CD4-positive, alpha-beta T cell (primary cell): ENCODE measurements at regions not wholly inside any gene's neighbourhood (a gene's known extent, or its start where the extent isn't known, plus 50 kb on each side); places are given as distances from the start of the nearest gene placed in this dataset.

Source experiments
- ATAC-seq: fragments of 200-7000 bp; cut with Tn5 transposase; one replicate; pipeline ENCODE4 v1.10.0; 2022; ENCODE audit warnings: mild to moderate bottlenecking; ENCODE audit not compliant: poor library complexity
- CTCF ChIA-PET: fragments of 350-600 bp; sonication (Branson Sonifier 250); formaldehyde crosslinking; loops from one replicate; lab custom pipeline; 2021; ENCODE audit warnings: antibody characterized with exemption, inconsistent platforms; lab: Charles Lee
- POLR2A ChIA-PET: fragments of 350-600 bp; sonication (Branson Sonifier 250); formaldehyde crosslinking; loops from one replicate; lab custom pipeline; 2021; ENCODE audit warnings: antibody characterized with exemption, inconsistent platforms; lab: Charles Lee
- DNase-seq, 14 experiments: peaks; one replicate each; pipeline ENCODE4 v3.0.0-alpha.2; 2013 to 2020; ENCODE audit warnings: mixed read lengths in 2 of 14
- H3K27ac ChIP-seq, 2 donors: one replicate each; pipeline versions ENCODE4 v1.5.1 to v1.7.0; 2013; ENCODE audit warnings: low read length in 2 of 2, low read depth in 1 of 2, mild to moderate bottlenecking in 1 of 2
- H3K27me3 ChIP-seq, 2 experiments: 1 replicate in 1 of 2; 2 replicates in 1 of 2; pipeline versions ENCODE4 v1.6.1 to v1.7.0; 2013; ENCODE audit warnings: low read length in 2 of 2, control low read depth in 1 of 2, mild to moderate bottlenecking in 1 of 2, moderate library complexity in 1 of 2; ENCODE audit not compliant: insufficient read depth in 2 of 2, control insufficient read depth in 1 of 2
- H3K36me3 ChIP-seq: one replicate; pipeline ENCODE4 v1.6.1; 2013; ENCODE audit warnings: low read length, control low read depth; ENCODE audit not compliant: insufficient read depth
- H3K4me1 ChIP-seq: one replicate; pipeline ENCODE4 v1.6.1; 2013; ENCODE audit warnings: low read length, control low read depth; ENCODE audit not compliant: insufficient read depth
- H3K4me3 ChIP-seq: one replicate; pipeline ENCODE4 v1.5.1; 2013; ENCODE audit warnings: mild to moderate bottlenecking, low read length, moderate library complexity
- H3K9me3 ChIP-seq, 2 experiments: 1 replicate in 1 of 2; 2 replicates in 1 of 2; pipeline versions ENCODE4 v1.6.1 to v1.7.0; 2013; ENCODE audit warnings: low read length in 2 of 2, mild to moderate bottlenecking in 2 of 2, control low read depth in 1 of 2, moderate library complexity in 1 of 2; ENCODE audit not compliant: control insufficient read depth in 1 of 2, insufficient read depth in 1 of 2
- H3K27ac Mint-ChIP-seq: one replicate; pipeline ENCODE4 v1.8.0; 2020; ENCODE audit warnings: mixed read lengths
- H3K27me3 Mint-ChIP-seq: one replicate; pipeline ENCODE4 v1.8.0; 2021; ENCODE audit warnings: mixed read lengths
- H3K36me3 Mint-ChIP-seq: one replicate; pipeline ENCODE4 v1.8.0; 2021; ENCODE audit warnings: low read depth, mixed read lengths
- H3K4me1 Mint-ChIP-seq: one replicate; pipeline ENCODE4 v1.8.0; 2021; ENCODE audit warnings: low read depth, mixed read lengths
- H3K4me3 Mint-ChIP-seq: one replicate; pipeline ENCODE4 v1.8.0; 2020; ENCODE audit warnings: mild to moderate bottlenecking, mixed read lengths
- H3K9me3 Mint-ChIP-seq: one replicate; pipeline ENCODE4 v1.8.0; 2020; ENCODE audit warnings: mixed read lengths
- intact Hi-C, 2 experiments: fragments of 100-400 bp; cut with DNase I in 1 of 2; cut with micrococcal nuclease in 1 of 2; formaldehyde crosslinking; loops; one replicate each; pipeline versions ENCODE4 v1.15.1 to v1.9.0; 2023 to 2025; cut with DNase I, micrococcal nuclease
- TF ChIP-seq, protein P1 (sequence below): fragments of 200-600 bp; IDR thresholded peaks from one replicate; pipeline ENCODE4 v1.8.0; 2022; ENCODE audit warnings: antibody characterized with exemption, mild to moderate bottlenecking

DNA sequence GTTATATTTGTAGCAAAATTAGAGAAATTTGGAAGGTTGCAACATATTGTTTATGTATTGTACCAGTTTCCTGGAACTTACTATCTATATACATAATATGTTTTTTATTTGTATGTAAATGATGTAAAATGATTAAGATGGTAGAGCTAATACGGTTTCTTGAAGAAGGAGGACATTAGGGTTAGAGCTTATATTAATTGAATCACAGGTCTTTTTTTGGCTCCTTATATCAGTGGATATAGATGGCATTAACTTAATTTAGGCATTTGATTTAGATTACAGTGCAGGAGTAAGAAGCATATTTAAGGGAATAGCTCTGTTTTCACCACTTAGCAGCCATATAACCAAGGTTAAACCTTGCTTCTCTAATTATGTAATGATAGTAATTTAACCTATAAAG lies 357.7 kb downstream of the USP25 start:
- intact Hi-C loops, result no loop called here
- no peak overlapping the region for H3K4me3 ChIP-seq
- no peaks in the 10 kb centered on the region for H3K27me3 ChIP-seq
- ChIA-PET CTCF (no interaction called here), POLR2A (no interaction called here)
- H3K9me3 ChIP-seq, result no peaks in the 10 kb centered on the region
- no peak overlapping the region for H3K27ac Mint-ChIP-seq
- no peak overlapping the region for H3K4me3 Mint-ChIP-seq
- H3K27me3 Mint-ChIP-seq, result no peaks in the 10 kb centered on the region
- TF ChIP-seq, protein P1, sequence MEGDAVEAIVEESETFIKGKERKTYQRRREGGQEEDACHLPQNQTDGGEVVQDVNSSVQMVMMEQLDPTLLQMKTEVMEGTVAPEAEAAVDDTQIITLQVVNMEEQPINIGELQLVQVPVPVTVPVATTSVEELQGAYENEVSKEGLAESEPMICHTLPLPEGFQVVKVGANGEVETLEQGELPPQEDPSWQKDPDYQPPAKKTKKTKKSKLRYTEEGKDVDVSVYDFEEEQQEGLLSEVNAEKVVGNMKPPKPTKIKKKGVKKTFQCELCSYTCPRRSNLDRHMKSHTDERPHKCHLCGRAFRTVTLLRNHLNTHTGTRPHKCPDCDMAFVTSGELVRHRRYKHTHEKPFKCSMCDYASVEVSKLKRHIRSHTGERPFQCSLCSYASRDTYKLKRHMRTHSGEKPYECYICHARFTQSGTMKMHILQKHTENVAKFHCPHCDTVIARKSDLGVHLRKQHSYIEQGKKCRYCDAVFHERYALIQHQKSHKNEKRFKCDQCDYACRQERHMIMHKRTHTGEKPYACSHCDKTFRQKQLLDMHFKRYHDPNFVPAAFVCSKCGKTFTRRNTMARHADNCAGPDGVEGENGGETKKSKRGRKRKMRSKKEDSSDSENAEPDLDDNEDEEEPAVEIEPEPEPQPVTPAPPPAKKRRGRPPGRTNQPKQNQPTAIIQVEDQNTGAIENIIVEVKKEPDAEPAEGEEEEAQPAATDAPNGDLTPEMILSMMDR, result no peak
- no peaks in the 10 kb centered on the region for H3K36me3 Mint-ChIP-seq
- ATAC-seq (no peak), DNase-seq (no peak)
- H3K9me3 Mint-ChIP-seq, result no peaks in the 10 kb centered on the region
- H3K27ac ChIP-seq, result no peak overlapping the region
- no peaks in the 10 kb centered on the region for H3K36me3 ChIP-seq
- H3K4me1 Mint-ChIP-seq, result no peaks in the 10 kb centered on the region
- no peaks in the 10 kb centered on the region for H3K4me1 ChIP-seq

DNA sequence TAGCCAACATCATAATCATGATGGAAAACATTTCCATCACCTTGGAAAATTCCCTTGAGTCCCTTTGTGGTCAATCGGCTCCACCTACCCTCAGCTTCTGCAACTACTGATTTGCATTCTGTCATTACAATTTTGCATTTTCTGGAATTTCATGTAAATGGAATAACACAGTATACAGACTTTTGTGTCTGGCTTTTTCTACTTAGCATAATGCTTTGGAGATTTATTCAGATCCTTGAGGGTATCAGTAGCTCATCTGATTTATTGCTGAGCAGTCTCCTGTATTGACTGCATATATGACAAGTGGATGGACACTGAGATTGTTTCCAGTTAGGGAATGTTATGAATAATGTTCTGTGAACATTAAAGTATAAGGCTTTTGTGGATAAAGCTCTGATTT lies 358.3 kb downstream of the USP25 start:
- Mint-ChIP-seq H3K4me1 (no peaks in the 10 kb centered on the region), H3K4me3 (no peak overlapping the region), H3K27me3 (no peaks in the 10 kb centered on the region), H3K9me3 (no peaks in the 10 kb centered on the region), H3K27ac (no peak overlapping the region), H3K36me3 (no peaks in the 10 kb centered on the region)
- intact Hi-C loops, result no loop called here
- DNase-seq (no peak), ATAC-seq (no peak)
- no peaks in the 10 kb centered on the region for H3K9me3 ChIP-seq
- no peaks in the 10 kb centered on the region for H3K27me3 ChIP-seq
- no peak overlapping the region for H3K27ac ChIP-seq
- H3K4me1 ChIP-seq, result no peaks in the 10 kb centered on the region
- TF ChIP-seq, protein P1, result no peak
- CTCF ChIA-PET, result no interaction called here
- POLR2A ChIA-PET, result no interaction called here
- H3K36me3 ChIP-seq, result no peaks in the 10 kb centered on the region
- no peak overlapping the region for H3K4me3 ChIP-seq

DNA sequence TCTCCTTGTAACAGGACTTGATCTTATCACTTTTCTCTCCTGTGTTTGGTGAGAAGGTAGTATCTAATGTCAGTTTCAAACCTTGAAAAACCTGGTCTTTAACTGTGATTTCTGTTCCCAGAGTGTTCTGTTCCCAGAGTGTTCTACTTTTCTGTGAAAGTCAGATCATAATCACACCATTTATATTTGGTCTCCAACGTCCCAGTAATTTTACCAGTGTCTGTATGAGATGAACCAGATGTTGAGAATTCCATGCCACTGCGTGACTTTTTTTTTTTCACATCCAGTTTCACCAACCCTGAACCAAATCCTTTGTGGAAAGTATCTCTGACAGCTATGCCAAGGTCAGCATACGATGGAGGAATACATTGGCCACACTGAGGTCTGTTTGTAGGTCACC lies 365.2 kb downstream of the USP25 start:
- DNase-seq (no peak), ATAC-seq (no peak)
- H3K27me3 Mint-ChIP-seq, result no peaks in the 10 kb centered on the region
- ChIA-PET POLR2A (no interaction called here), CTCF (no interaction called here)
- H3K9me3 Mint-ChIP-seq, result no peaks in the 10 kb centered on the region
- Histone ChIP-seq H3K9me3 (no peaks in the 10 kb centered on the region), H3K36me3 (no peaks in the 10 kb centered on the region), H3K27me3 (no peaks in the 10 kb centered on the region), H3K4me3 (no peak overlapping the region), H3K4me1 (no peaks in the 10 kb centered on the region), H3K27ac (no peak overlapping the region)
- TF ChIP-seq, protein P1, result no peak
- no peak overlapping the region for H3K27ac Mint-ChIP-seq
- H3K36me3 Mint-ChIP-seq, result no peaks in the 10 kb centered on the region
- intact Hi-C loops, result no loop called here
- no peaks in the 10 kb centered on the region for H3K4me1 Mint-ChIP-seq
- H3K4me3 Mint-ChIP-seq, result no peak overlapping the region
